H1 (cell line): ENCODE measurements at regions not wholly inside any gene's neighbourhood (a gene's known extent, or its start where the extent isn't known, plus 50 kb on each side); places are given as distances from the start of the nearest gene placed in this dataset.

Experiments used
- CTCF ChIA-PET: fragments of 300-600 bp; sonication (Branson Sonifier 250); formaldehyde crosslinking; loops from one replicate; lab custom pipeline; 2021; ENCODE audit not compliant: partially characterized antibody; lab: Charles Lee
- POLR2A ChIA-PET: fragments of 300-600 bp; sonication (Branson Sonifier 250); formaldehyde crosslinking; loops from one replicate; lab custom pipeline; 2021; ENCODE audit warnings: inconsistent platforms; ENCODE audit not compliant: partially characterized antibody; lab: Charles Lee
- DNase-seq, 2 experiments: peaks; one replicate each; pipeline versions ENCODE4 v3.0.0 to v3.0.0-alpha.2; 2010 to 2022; ENCODE audit warnings: low spot score in 2 of 2, low read depth in 1 of 2, mixed read lengths in 1 of 2
- FAIRE-seq: peaks from 2 replicates; lab custom pipeline; 2011; peaks lifted over from hg19 to GRCh38; lab: Jason Lieb, UNC
- H2AFZ ChIP-seq: 2 replicates; pipeline ENCODE4 v1.8.1; 2012; ENCODE audit warnings: low read length, inconsistent platforms
- H2AK5ac ChIP-seq: 2 replicates; pipeline ENCODE4 v1.6.1; 2013; ENCODE audit warnings: low read depth, low read length
- H2BK120ac ChIP-seq: replicated peaks from 2 replicates; pipeline ENCODE3; 2013; ENCODE audit warnings: low read depth, low read length, inconsistent platforms
- H2BK12ac ChIP-seq: 2 replicates; pipeline ENCODE4 v1.6.1; 2013; ENCODE audit warnings: low read depth, low read length
- H2BK15ac ChIP-seq: 2 replicates; pipeline ENCODE4 v1.6.1; 2013; ENCODE audit warnings: low read length
- H2BK20ac ChIP-seq: 2 replicates; pipeline ENCODE4 v1.6.1; 2013; ENCODE audit warnings: low read length
- H2BK5ac ChIP-seq: 2 replicates; pipeline ENCODE4 v1.6.1; 2013; ENCODE audit warnings: low read depth, low read length
- H3K14ac ChIP-seq: 2 replicates; pipeline ENCODE4 v1.6.1; 2013; ENCODE audit warnings: inconsistent platforms; ENCODE audit not compliant: insufficient read length
- H3K18ac ChIP-seq: 2 replicates; pipeline ENCODE4 v1.6.1; 2013; ENCODE audit warnings: low read length; ENCODE audit errors: extremely low read depth
- H3K23ac ChIP-seq: 2 replicates; pipeline ENCODE4 v1.6.1; 2013; ENCODE audit warnings: inconsistent platforms; ENCODE audit not compliant: insufficient read length
- H3K23me2 ChIP-seq: 2 replicates; pipeline ENCODE4 v1.6.1; 2013; ENCODE audit warnings: low read depth, low read length
- H3K27ac ChIP-seq: 2 replicates; pipeline ENCODE4 v1.6.1; 2011; ENCODE audit warnings: low read depth, low read length, inconsistent platforms
- H3K27me3 ChIP-seq, 4 experiments: replicated peaks in 1 of 4; 1 replicate in 1 of 4; 2 replicates in 3 of 4; pipeline versions ENCODE4 v1.6.1 to v1.8.1; 2011 to 2013; ENCODE audit warnings: low read length in 3 of 4, mild to moderate bottlenecking in 3 of 4, inconsistent platforms in 2 of 4, mixed read lengths in 2 of 4, moderate library complexity in 1 of 4; ENCODE audit not compliant: control insufficient read depth in 3 of 4, insufficient read depth in 3 of 4; ENCODE audit errors: extremely low read depth in 1 of 4
- H3K36me3 ChIP-seq, 4 experiments: 2 replicates each; pipeline versions ENCODE4 v1.6.1 to v1.8.1; 2011 to 2013; ENCODE audit warnings: mild to moderate bottlenecking in 4 of 4, low read length in 3 of 4, moderate library complexity in 2 of 4, control low read depth in 1 of 4, inconsistent platforms in 1 of 4; ENCODE audit not compliant: insufficient read depth in 4 of 4, control insufficient read depth in 2 of 4
- H3K4ac ChIP-seq: replicated peaks from 2 replicates; pipeline ENCODE3; 2013; ENCODE audit warnings: low read length, low read depth, mixed read lengths, inconsistent platforms; ENCODE audit not compliant: insufficient read length
- H3K4me1 ChIP-seq, 4 experiments: replicated peaks in 1 of 4; 1 replicate in 1 of 4; 2 replicates in 3 of 4; pipeline versions ENCODE4 v1.6.1 to v1.8.1; 2011 to 2013; ENCODE audit warnings: low read length in 3 of 4, inconsistent platforms in 2 of 4, mixed read lengths in 1 of 4; ENCODE audit not compliant: insufficient read depth in 4 of 4, control insufficient read depth in 3 of 4
- H3K4me2 ChIP-seq, 2 experiments: 2 replicates each; pipeline versions ENCODE4 v1.6.1 to v1.8.1; 2011 to 2013; ENCODE audit warnings: low read depth in 2 of 2, low read length in 2 of 2, control low read depth in 1 of 2, inconsistent platforms in 1 of 2, mild to moderate bottlenecking in 1 of 2; ENCODE audit not compliant: insufficient read depth in 1 of 2
- H3K4me3 ChIP-seq, 4 experiments: fragments of 200-600, 300-600 bp in 1 of 4; sonication (generic), shearing (Covaris generic), sonication (Bioruptor Twin) in 1 of 4; 2 replicates each; pipeline versions ENCODE4 v1.5.1 to v1.8.1; 2011 to 2016; ENCODE audit warnings: low read length in 4 of 4, low read depth in 3 of 4, control low read depth in 2 of 4, inconsistent platforms in 2 of 4, mild to moderate bottlenecking in 2 of 4, mixed read lengths in 1 of 4, moderate library complexity in 1 of 4; ENCODE audit not compliant: insufficient read depth in 2 of 4; ENCODE audit errors: extremely low read depth in 1 of 4
- H3K56ac ChIP-seq: replicated peaks from 2 replicates; pipeline ENCODE3; 2013; ENCODE audit warnings: low read depth, mild to moderate bottlenecking, mixed read lengths, low read length, inconsistent platforms; ENCODE audit not compliant: insufficient read length
- H3K79me1 ChIP-seq: 2 replicates; pipeline ENCODE4 v1.6.1; 2013; ENCODE audit warnings: low read depth, low read length, control low read depth
- H3K79me2 ChIP-seq, 2 experiments: 2 replicates each; pipeline versions ENCODE4 v1.6.1 to v1.8.1; 2012 to 2013; ENCODE audit warnings: low read length in 2 of 2, mild to moderate bottlenecking in 2 of 2, inconsistent platforms in 1 of 2; ENCODE audit not compliant: insufficient read depth in 2 of 2, control insufficient read depth in 1 of 2
- H3K9ac ChIP-seq, 4 experiments: replicated peaks in 1 of 4; 1 replicate in 1 of 4; 2 replicates in 3 of 4; pipeline versions ENCODE4 v1.6.1 to v1.8.1; 2011 to 2013; ENCODE audit warnings: low read depth in 3 of 4, low read length in 3 of 4, control low read depth in 2 of 4, mild to moderate bottlenecking in 2 of 4, moderate library complexity in 2 of 4, inconsistent platforms in 1 of 4; ENCODE audit errors: extremely low read depth in 1 of 4
- H3K9me3 ChIP-seq, 2 experiments: 2 replicates each; pipeline versions ENCODE4 v1.6.1 to v1.8.1; 2012 to 2013; ENCODE audit warnings: mild to moderate bottlenecking in 2 of 2, moderate library complexity in 2 of 2, control low read depth in 1 of 2, inconsistent platforms in 1 of 2, low read depth in 1 of 2, low read length in 1 of 2, mixed read lengths in 1 of 2; ENCODE audit not compliant: insufficient read depth in 2 of 2
- H4K20me1 ChIP-seq, 2 experiments: replicated peaks in 1 of 2; 2 replicates each; pipeline versions ENCODE3 to v1.8.1; 2011 to 2013; ENCODE audit warnings: inconsistent platforms in 2 of 2, low read length in 2 of 2, mild to moderate bottlenecking in 1 of 2; ENCODE audit not compliant: insufficient read depth in 2 of 2, control insufficient read depth in 1 of 2
- H4K5ac ChIP-seq: 2 replicates; pipeline ENCODE4 v1.6.1; 2013; ENCODE audit warnings: low read length, low read depth, mixed read lengths, inconsistent platforms; ENCODE audit not compliant: insufficient read length
- H4K8ac ChIP-seq: 2 replicates; pipeline ENCODE4 v1.8.0; 2013; ENCODE audit warnings: mild to moderate bottlenecking, moderate library complexity, low read length, inconsistent platforms; ENCODE audit not compliant: insufficient read depth; ENCODE audit errors: extremely low read depth
- H4K91ac ChIP-seq: replicated peaks from 2 replicates; pipeline ENCODE3; 2013; ENCODE audit warnings: low read length, mixed read lengths, inconsistent platforms; ENCODE audit not compliant: insufficient read length
- BCL11A ChIP-seq, 2 experiments: IDR thresholded peaks; one replicate each; pipeline ENCODE4 v1.6.1; 2011; ENCODE audit warnings: low read depth in 2 of 2, low read length in 2 of 2, mild to moderate bottlenecking in 2 of 2
- CHD2 ChIP-seq: IDR thresholded peaks from 2 replicates; pipeline ENCODE4 v1.6.1; 2012; ENCODE audit warnings: low read length, improper control_type of control experiment
- GABPA ChIP-seq: IDR thresholded peaks from 2 replicates; pipeline ENCODE4 v1.6.1; 2011; ENCODE audit warnings: mild to moderate bottlenecking, low read length, moderate library complexity, borderline replicate concordance; ENCODE audit not compliant: insufficient read depth
- HDAC6 ChIP-seq: IDR thresholded peaks from one replicate; pipeline ENCODE4 v1.7.1; 2012; ENCODE audit warnings: low read depth, mild to moderate bottlenecking, inconsistent platforms, low read length, moderate library complexity
- JUN ChIP-seq: IDR thresholded peaks from 2 replicates; pipeline ENCODE4 v1.6.1; 2011; ENCODE audit warnings: low read depth, mild to moderate bottlenecking, improper control_type of control experiment, low read length
- JUND ChIP-seq: IDR thresholded peaks from 2 replicates; pipeline ENCODE4 v1.6.1; 2011; ENCODE audit warnings: mild to moderate bottlenecking, improper control_type of control experiment, low read length
- KDM1A ChIP-seq: fragments of 200-600, 300-600 bp; sonication (generic); IDR thresholded peaks from 2 replicates; pipeline ENCODE4 v1.7.1; 2016; ENCODE audit warnings: mild to moderate bottlenecking, low read length, borderline replicate concordance
- MAFK ChIP-seq: IDR thresholded peaks from 2 replicates; pipeline ENCODE4 v1.6.1; 2012; ENCODE audit warnings: low read depth, mild to moderate bottlenecking, improper control_type of control experiment, low read length
- POLR2A ChIP-seq, 2 experiments: IDR thresholded peaks; 1 replicate in 1 of 2; 2 replicates in 1 of 2; pipeline ENCODE4 v1.6.1; 2011; ENCODE audit warnings: low read depth in 2 of 2, low read length in 2 of 2, mild to moderate bottlenecking in 2 of 2; ENCODE audit errors: control extremely low read depth in 1 of 2
- RAD21 ChIP-seq, 2 experiments: IDR thresholded peaks in 1 of 2; conservative IDR thresholded peaks in 1 of 2; 2 replicates each; pipeline ENCODE4 v1.6.1; 2011; ENCODE audit warnings: low read depth in 2 of 2, low read length in 2 of 2, improper control_type of control experiment in 1 of 2, inconsistent platforms in 1 of 2, mild to moderate bottlenecking in 1 of 2, moderate library complexity in 1 of 2
- SAP30 ChIP-seq: fragments of 300-600 bp; sonication (generic); IDR thresholded peaks from 2 replicates; pipeline ENCODE4 v1.7.1; 2012; ENCODE audit warnings: low read length, moderate library complexity, mild to moderate bottlenecking, inconsistent platforms; ENCODE audit not compliant: insufficient read depth, insufficient replicate concordance
- TAF1 ChIP-seq: IDR thresholded peaks from 2 replicates; pipeline ENCODE4 v1.6.1; 2011; ENCODE audit warnings: mild to moderate bottlenecking, low read depth, low read length
- WGBS, 2 experiments: shearing (Covaris generic) in 1 of 2; methylation state at CpG; one replicate each; pipeline versions ENCODE4 v1.1.6 to v1.1.7; 2013 to 2015; ENCODE audit warnings: low lambda C conversion rate in 2 of 2, mixed read lengths in 2 of 2, inconsistent platforms in 1 of 2, low coverage in 1 of 2, missing lambda C conversion rate in 1 of 2; ENCODE audit not compliant: insufficient replicate concordance in 2 of 2, insufficient coverage in 1 of 2, insufficient read length in 1 of 2; ENCODE audit errors: extremely low coverage in 1 of 2, missing lambda C conversion rate in 1 of 2; 5-methylcytosine and 5-hydroxymethylcytosine counted together
- TF ChIP-seq, protein P1 (sequence below), 3 experiments: IDR thresholded peaks; 1 replicate in 2 of 3; 2 replicates in 1 of 3; pipeline versions ENCODE4 v1.5.1 to v1.6.1; 2011; ENCODE audit warnings: low read length in 3 of 3, mild to moderate bottlenecking in 3 of 3, inconsistent platforms in 2 of 3, low read depth in 1 of 3, moderate library complexity in 1 of 3; ENCODE audit not compliant: insufficient read depth in 1 of 3; ENCODE audit errors: control extremely low read depth in 1 of 3

DNA sequence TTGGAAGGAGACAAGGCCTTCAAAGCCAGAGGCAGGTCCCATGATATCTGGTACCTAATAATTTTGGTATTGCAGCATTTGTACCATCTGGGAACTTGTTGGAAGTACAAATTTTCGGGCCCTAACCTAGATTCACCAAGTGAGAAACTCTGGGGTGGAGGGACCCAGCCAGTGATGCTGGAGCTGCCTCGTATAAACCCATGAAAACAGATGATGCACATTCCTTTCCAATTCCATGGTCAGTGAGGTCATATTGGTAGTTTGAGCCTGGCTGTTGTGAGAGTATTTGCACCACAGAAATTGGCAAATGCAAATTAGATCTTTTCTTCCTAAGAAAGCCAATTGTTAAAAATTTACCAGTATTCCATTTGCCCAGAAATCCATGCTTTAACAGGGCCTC lies 269.6 kb upstream of the PLXNA2 start:
- Histone ChIP-seq H3K9me3 (no peaks in the 10 kb centered on the region), H3K27me3 (no peaks in the 10 kb centered on the region), H3K4ac (no peak overlapping the region), H2BK20ac (no peak overlapping the region), H4K5ac (no peak overlapping the region), H3K4me3 (no peak overlapping the region), H3K23me2 (no peaks in the 10 kb centered on the region), H3K23ac (no peak overlapping the region), H2AK5ac (no peak overlapping the region), H4K8ac (no peak overlapping the region), H4K20me1 (no peaks in the 10 kb centered on the region), H3K79me2 (no peaks in the 10 kb centered on the region), H2AFZ (no peak overlapping the region), H3K18ac (no peak overlapping the region), H3K4me2 (no peak overlapping the region), H4K91ac (no peak overlapping the region), H3K9ac (no peak overlapping the region), H2BK120ac (no peak overlapping the region), H3K79me1 (no peaks in the 10 kb centered on the region), H3K27ac (no peak overlapping the region), H2BK12ac (no peak overlapping the region), H2BK15ac (no peak overlapping the region), H3K56ac (no peak overlapping the region), H2BK5ac (no peak overlapping the region), H3K4me1 (no peaks in the 10 kb centered on the region), H3K14ac (no peak overlapping the region), H3K36me3 (no peaks in the 10 kb centered on the region)
- POLR2A ChIA-PET = no interaction called here
- CTCF ChIA-PET = no interaction called here
- 88% methylated on average over 2 of the region's 2 CpGs; no CpG with 5 or more reads in 1 of the 2 experiments for WGBS, 2 experiments
- DNase-seq (no peak), FAIRE-seq (no peak)
- no peak for TF ChIP-seq HDAC6
- no peak for TF ChIP-seq TAF1
- TF ChIP-seq, protein P1, sequence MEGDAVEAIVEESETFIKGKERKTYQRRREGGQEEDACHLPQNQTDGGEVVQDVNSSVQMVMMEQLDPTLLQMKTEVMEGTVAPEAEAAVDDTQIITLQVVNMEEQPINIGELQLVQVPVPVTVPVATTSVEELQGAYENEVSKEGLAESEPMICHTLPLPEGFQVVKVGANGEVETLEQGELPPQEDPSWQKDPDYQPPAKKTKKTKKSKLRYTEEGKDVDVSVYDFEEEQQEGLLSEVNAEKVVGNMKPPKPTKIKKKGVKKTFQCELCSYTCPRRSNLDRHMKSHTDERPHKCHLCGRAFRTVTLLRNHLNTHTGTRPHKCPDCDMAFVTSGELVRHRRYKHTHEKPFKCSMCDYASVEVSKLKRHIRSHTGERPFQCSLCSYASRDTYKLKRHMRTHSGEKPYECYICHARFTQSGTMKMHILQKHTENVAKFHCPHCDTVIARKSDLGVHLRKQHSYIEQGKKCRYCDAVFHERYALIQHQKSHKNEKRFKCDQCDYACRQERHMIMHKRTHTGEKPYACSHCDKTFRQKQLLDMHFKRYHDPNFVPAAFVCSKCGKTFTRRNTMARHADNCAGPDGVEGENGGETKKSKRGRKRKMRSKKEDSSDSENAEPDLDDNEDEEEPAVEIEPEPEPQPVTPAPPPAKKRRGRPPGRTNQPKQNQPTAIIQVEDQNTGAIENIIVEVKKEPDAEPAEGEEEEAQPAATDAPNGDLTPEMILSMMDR (IDR thresholded peaks at IDR 0.05; ENCODE audit: control extremely low read depth in 1 of 3, insufficient read depth in 1 of 3, low read depth in 1 of 3, low read length in 3 of 3) = no peak
- TF ChIP-seq RAD21 (IDR thresholded peaks at IDR 0.05 in 1 of 2, conservative IDR thresholded peaks at IDR 0.05 in 1 of 2; ENCODE audit: low read depth in 2 of 2, low read length in 2 of 2) = no peak
- no peak for TF ChIP-seq JUND
- no peak for TF ChIP-seq POLR2A (IDR thresholded peaks at IDR 0.05; ENCODE audit: control extremely low read depth in 1 of 2, low read depth in 2 of 2, low read length in 2 of 2)
- TF ChIP-seq MAFK = no peak
- no peak for TF ChIP-seq BCL11A (IDR thresholded peaks at IDR 0.05; ENCODE audit: low read depth in 2 of 2, low read length in 2 of 2)
- TF ChIP-seq JUN = no peak
- no peak for TF ChIP-seq GABPA
- TF ChIP-seq KDM1A = no peak
- TF ChIP-seq CHD2 = no peak
- TF ChIP-seq SAP30 = no peak
